Caco-2 (cell line): ENCODE measurements at regions not wholly inside any gene's neighbourhood (a gene's known extent, or its start where the extent isn't known, plus 50 kb on each side); places are given as distances from the start of the nearest gene placed in this dataset.

Experiments
- BruUV-seq: library from RNA; stranded (reverse); fragments of 400-500 nt; replicated peaks from 2 replicates; lab custom pipeline; 2021; lab: Mats Ljungman, UMichigan
- CTCF ChIA-PET: fragments of 300-600 bp; sonication (Branson Sonifier 250); formaldehyde crosslinking; loops from one replicate; lab custom pipeline; 2022; ENCODE audit warnings: antibody characterized with exemption; lab: Charles Lee
- POLR2A ChIA-PET: fragments of 300-600 bp; sonication (Branson Sonifier 250); formaldehyde crosslinking; loops from one replicate; lab custom pipeline; 2022; ENCODE audit warnings: antibody characterized with exemption; lab: Charles Lee
- DNase-seq, 2 experiments: peaks; one replicate each; pipeline versions ENCODE4 v3.0.0 to v3.0.0-alpha.2; 2020 to 2022
- H3K27me3 ChIP-seq: replicated peaks from 2 replicates; pipeline ENCODE4 v1.6.0; 2011; ENCODE audit warnings: low read length; ENCODE audit not compliant: control insufficient read depth, insufficient read depth
- H3K36me3 ChIP-seq: 2 replicates; pipeline ENCODE4 v1.5.1; 2011; ENCODE audit warnings: low read length; ENCODE audit not compliant: control insufficient read depth, insufficient read depth
- H3K4me1 ChIP-seq: fragments of 250-450 bp; sonication (Bioruptor Pico); 2 replicates; pipeline ENCODE4 v1.5.1; 2020; ENCODE audit warnings: mild to moderate bottlenecking
- H3K4me3 ChIP-seq: 2 replicates; pipeline ENCODE4 v1.5.1; 2011; ENCODE audit warnings: low read depth, mild to moderate bottlenecking, control low read depth, low read length
- H3K9me3 ChIP-seq: fragments of 250-450 bp; sonication (Bioruptor Pico); 2 replicates; pipeline ENCODE4 v1.5.1; 2020; ENCODE audit warnings: mild to moderate bottlenecking, moderate library complexity
- H3K27ac Mint-ChIP-seq: one replicate; pipeline ENCODE4 v1.8.0; 2022; ENCODE audit warnings: mixed read lengths; ENCODE audit not compliant: unreplicated experiment
- H3K27me3 Mint-ChIP-seq: one replicate; pipeline ENCODE4 v1.8.0; 2022; ENCODE audit warnings: mixed read lengths; ENCODE audit not compliant: insufficient read depth, unreplicated experiment
- H3K36me3 Mint-ChIP-seq: one replicate; pipeline ENCODE4 v1.8.0; 2022; ENCODE audit warnings: mild to moderate bottlenecking, mixed read lengths; ENCODE audit not compliant: insufficient read depth, unreplicated experiment
- H3K4me1 Mint-ChIP-seq: one replicate; pipeline ENCODE4 v1.8.0; 2022; ENCODE audit warnings: low read depth, mixed read lengths; ENCODE audit not compliant: unreplicated experiment
- H3K4me3 Mint-ChIP-seq: one replicate; pipeline ENCODE4 v1.8.0; 2022; ENCODE audit warnings: mild to moderate bottlenecking, moderate library complexity, mixed read lengths; ENCODE audit not compliant: unreplicated experiment
- H3K9me3 Mint-ChIP-seq: one replicate; pipeline ENCODE4 v1.8.0; 2022; ENCODE audit warnings: mixed read lengths; ENCODE audit not compliant: unreplicated experiment
- intact Hi-C: fragments of 100-400 bp; cut with micrococcal nuclease; formaldehyde crosslinking; loops from one replicate; pipeline ENCODE4 v1.10.0; 2022; ENCODE audit not compliant: unreplicated experiment
- TF ChIP-seq, protein P1 (sequence below), 2 experiments: fragments of 200-600 bp in 1 of 2; IDR thresholded peaks; 1 replicate in 1 of 2; 2 replicates in 1 of 2; pipeline versions ENCODE4 v1.5.1 to v1.8.0; 2011 to 2022; ENCODE audit warnings: antibody characterized with exemption in 1 of 2, control low read depth in 1 of 2, inconsistent platforms in 1 of 2, low read depth in 1 of 2, low read length in 1 of 2, mild to moderate bottlenecking in 1 of 2, moderate library complexity in 1 of 2; ENCODE audit not compliant: insufficient read depth in 1 of 2, severe bottlenecking in 1 of 2, unreplicated experiment in 1 of 2

DNA sequence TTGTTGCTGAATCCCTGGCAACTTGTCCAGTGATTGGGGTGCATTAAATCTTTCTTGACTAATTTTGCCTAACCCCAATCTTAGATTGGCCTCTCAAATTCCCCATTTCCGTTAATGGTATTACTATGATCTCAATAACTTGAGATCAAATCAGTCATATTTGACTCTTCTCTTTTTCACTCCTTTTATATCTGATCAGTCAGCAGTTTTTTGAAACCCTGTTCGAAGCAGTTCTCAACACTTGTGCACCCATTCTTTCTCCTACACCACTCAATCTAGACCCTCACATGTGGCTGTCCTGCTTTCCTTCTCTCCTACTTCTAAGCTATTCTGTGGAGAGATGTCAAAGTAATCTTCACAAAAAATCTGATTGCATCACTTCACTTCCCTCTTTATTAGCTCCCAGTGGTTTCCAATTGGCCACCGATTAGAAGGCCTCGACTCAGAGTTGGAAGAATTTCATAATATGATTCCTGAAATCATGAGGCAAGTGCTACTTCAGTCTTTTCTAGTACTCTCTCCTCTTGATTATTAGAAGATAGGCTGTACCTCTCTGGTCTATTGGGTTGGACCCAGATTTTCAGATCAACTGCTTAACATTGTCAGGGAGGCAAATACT, 128.9 kb downstream of the ZNF365 start:
- Histone ChIP-seq H3K36me3 (no peaks in the 10 kb centered on the region), H3K9me3 (no peaks in the 10 kb centered on the region), H3K4me3 (no peak overlapping the region), H3K4me1 (peaks cover 4% of the 10 kb centered on the region; the same call in 1 of the 2 replicates), H3K27me3 (no peaks in the 10 kb centered on the region)
- intact Hi-C loops, result no loop called here
- H3K36me3 Mint-ChIP-seq, result no peaks in the 10 kb centered on the region
- no peak for DNase-seq
- no peak overlapping the region for H3K4me3 Mint-ChIP-seq
- ChIA-PET POLR2A (no interaction called here), CTCF (no interaction called here)
- no TSS peak for BruUV-seq
- no peaks in the 10 kb centered on the region for H3K4me1 Mint-ChIP-seq
- TF ChIP-seq, protein P1, sequence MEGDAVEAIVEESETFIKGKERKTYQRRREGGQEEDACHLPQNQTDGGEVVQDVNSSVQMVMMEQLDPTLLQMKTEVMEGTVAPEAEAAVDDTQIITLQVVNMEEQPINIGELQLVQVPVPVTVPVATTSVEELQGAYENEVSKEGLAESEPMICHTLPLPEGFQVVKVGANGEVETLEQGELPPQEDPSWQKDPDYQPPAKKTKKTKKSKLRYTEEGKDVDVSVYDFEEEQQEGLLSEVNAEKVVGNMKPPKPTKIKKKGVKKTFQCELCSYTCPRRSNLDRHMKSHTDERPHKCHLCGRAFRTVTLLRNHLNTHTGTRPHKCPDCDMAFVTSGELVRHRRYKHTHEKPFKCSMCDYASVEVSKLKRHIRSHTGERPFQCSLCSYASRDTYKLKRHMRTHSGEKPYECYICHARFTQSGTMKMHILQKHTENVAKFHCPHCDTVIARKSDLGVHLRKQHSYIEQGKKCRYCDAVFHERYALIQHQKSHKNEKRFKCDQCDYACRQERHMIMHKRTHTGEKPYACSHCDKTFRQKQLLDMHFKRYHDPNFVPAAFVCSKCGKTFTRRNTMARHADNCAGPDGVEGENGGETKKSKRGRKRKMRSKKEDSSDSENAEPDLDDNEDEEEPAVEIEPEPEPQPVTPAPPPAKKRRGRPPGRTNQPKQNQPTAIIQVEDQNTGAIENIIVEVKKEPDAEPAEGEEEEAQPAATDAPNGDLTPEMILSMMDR (IDR thresholded peaks at IDR 0.05; ENCODE audit: insufficient read depth in 1 of 2, low read depth in 1 of 2, low read length in 1 of 2, severe bottlenecking in 1 of 2, unreplicated experiment in 1 of 2), result no peak
- H3K27me3 Mint-ChIP-seq, result peaks cover 13% of the 10 kb centered on the region
- H3K27ac Mint-ChIP-seq, result no peak overlapping the region
- no peaks in the 10 kb centered on the region for H3K9me3 Mint-ChIP-seq

DNA sequence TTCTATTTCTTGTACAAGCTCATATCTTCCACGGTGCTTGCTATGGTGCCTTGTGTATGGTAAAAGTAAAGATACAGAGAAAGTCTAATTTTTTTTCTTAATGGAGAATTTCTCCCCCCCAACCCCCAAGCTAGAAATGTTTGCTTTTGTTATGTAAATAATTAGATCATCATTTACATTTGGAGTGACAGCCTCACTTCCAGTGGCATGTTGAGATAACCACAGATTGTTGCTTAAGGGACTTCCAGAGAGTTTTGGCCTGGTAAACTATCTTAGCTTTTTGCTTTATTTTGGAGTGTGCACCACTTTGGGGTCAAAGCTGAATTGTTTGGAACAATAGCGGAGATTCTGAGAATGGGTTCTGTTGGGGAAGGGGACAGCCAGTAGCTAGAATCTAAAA, 129.7 kb downstream of the ZNF365 start:
- peaks cover 4% of the 10 kb centered on the region; the same call in 1 of the 2 replicates for H3K4me1 ChIP-seq
- no peaks in the 10 kb centered on the region for H3K9me3 Mint-ChIP-seq
- H3K36me3 Mint-ChIP-seq, result no peaks in the 10 kb centered on the region
- H3K4me3 ChIP-seq, result no peak overlapping the region
- H3K27ac Mint-ChIP-seq, result no peak overlapping the region
- H3K4me3 Mint-ChIP-seq, result no peak overlapping the region
- TF ChIP-seq, protein P1 (IDR thresholded peaks at IDR 0.05; ENCODE audit: insufficient read depth in 1 of 2, low read depth in 1 of 2, low read length in 1 of 2, severe bottlenecking in 1 of 2, unreplicated experiment in 1 of 2), result no peak
- POLR2A ChIA-PET, result no interaction called here
- BruUV-seq, result no TSS peak
- H3K27me3 ChIP-seq, result no peaks in the 10 kb centered on the region
- H3K36me3 ChIP-seq, result no peaks in the 10 kb centered on the region
- intact Hi-C loops, result no loop called here
- CTCF ChIA-PET, result no interaction called here
- no peak for DNase-seq
- no peaks in the 10 kb centered on the region for H3K4me1 Mint-ChIP-seq
- peaks cover 13% of the 10 kb centered on the region for H3K27me3 Mint-ChIP-seq
- H3K9me3 ChIP-seq, result no peaks in the 10 kb centered on the region

DNA sequence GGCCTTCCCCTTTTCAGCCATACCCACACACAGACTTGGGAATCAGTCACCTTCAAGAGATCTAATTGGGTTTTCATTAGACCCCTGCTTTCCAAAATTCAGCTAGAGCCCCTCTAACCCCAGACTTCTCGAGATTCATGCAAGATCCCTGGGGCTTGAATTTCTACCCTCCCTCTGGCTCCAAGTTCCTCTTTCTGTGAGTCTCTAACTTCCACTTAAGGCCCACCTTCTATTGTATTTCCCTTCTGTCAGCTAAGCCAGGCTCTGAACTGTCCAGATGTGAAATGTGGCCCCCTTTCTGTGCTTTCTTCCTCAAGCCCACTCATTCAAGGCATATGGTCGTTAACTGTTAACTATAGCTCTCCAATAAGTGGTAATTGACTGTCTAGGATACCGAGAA, 132.2 kb downstream of the ZNF365 start:
- TF ChIP-seq, protein P1 (IDR thresholded peaks at IDR 0.05; ENCODE audit: insufficient read depth in 1 of 2, low read depth in 1 of 2, low read length in 1 of 2, severe bottlenecking in 1 of 2, unreplicated experiment in 1 of 2), result no peak
- no peaks in the 10 kb centered on the region for H3K4me1 Mint-ChIP-seq
- no peak for DNase-seq
- no peaks in the 10 kb centered on the region for H3K36me3 Mint-ChIP-seq
- Histone ChIP-seq H3K4me3 (no peak overlapping the region), H3K9me3 (no peaks in the 10 kb centered on the region), H3K36me3 (no peaks in the 10 kb centered on the region), H3K4me1 (peaks cover 4% of the 10 kb centered on the region; the same call in 1 of the 2 replicates), H3K27me3 (no peaks in the 10 kb centered on the region)
- POLR2A ChIA-PET, result no interaction called here
- H3K9me3 Mint-ChIP-seq, result no peaks in the 10 kb centered on the region
- BruUV-seq, result no TSS peak
- CTCF ChIA-PET, result no interaction called here
- peaks cover 4% of the 10 kb centered on the region for H3K27me3 Mint-ChIP-seq
- intact Hi-C loops, result no loop called here
- H3K27ac Mint-ChIP-seq, result no peak overlapping the region
- H3K4me3 Mint-ChIP-seq, result no peak overlapping the region
